ENCODE measurements at regions not wholly inside any gene's neighbourhood (a gene's known extent, or its start where the extent isn't known, plus 50 kb on each side); places are given as distances from the start of the nearest gene placed in this dataset.

- TF ChIP-seq, protein P1, sequence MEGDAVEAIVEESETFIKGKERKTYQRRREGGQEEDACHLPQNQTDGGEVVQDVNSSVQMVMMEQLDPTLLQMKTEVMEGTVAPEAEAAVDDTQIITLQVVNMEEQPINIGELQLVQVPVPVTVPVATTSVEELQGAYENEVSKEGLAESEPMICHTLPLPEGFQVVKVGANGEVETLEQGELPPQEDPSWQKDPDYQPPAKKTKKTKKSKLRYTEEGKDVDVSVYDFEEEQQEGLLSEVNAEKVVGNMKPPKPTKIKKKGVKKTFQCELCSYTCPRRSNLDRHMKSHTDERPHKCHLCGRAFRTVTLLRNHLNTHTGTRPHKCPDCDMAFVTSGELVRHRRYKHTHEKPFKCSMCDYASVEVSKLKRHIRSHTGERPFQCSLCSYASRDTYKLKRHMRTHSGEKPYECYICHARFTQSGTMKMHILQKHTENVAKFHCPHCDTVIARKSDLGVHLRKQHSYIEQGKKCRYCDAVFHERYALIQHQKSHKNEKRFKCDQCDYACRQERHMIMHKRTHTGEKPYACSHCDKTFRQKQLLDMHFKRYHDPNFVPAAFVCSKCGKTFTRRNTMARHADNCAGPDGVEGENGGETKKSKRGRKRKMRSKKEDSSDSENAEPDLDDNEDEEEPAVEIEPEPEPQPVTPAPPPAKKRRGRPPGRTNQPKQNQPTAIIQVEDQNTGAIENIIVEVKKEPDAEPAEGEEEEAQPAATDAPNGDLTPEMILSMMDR (IDR thresholded peaks at IDR 0.05), result no peak
- TF ChIP-seq POLR2A (IDR thresholded peaks at IDR 0.05), result no peak
- no peak for DNase-seq
- no peak overlapping the region for H3K4me3 ChIP-seq
- H3K36me3 ChIP-seq, result no peaks in the 10 kb centered on the region
- H3K9me3 ChIP-seq, result no peaks in the 10 kb centered on the region
- H3K27ac ChIP-seq, result peak overlapping the region in 2 of 4 donors; percentile 3 to 34
- H3K4me1 ChIP-seq, result peaks cover 0 to 11% (median 5%) of the 10 kb centered on the region in 4 donors
- no peaks in the 10 kb centered on the region for H3K27me3 ChIP-seq
Observed at GRCh38 chr3:46090161-46090591, 62.9 kb upstream of the XCR1 start.

DNA sequence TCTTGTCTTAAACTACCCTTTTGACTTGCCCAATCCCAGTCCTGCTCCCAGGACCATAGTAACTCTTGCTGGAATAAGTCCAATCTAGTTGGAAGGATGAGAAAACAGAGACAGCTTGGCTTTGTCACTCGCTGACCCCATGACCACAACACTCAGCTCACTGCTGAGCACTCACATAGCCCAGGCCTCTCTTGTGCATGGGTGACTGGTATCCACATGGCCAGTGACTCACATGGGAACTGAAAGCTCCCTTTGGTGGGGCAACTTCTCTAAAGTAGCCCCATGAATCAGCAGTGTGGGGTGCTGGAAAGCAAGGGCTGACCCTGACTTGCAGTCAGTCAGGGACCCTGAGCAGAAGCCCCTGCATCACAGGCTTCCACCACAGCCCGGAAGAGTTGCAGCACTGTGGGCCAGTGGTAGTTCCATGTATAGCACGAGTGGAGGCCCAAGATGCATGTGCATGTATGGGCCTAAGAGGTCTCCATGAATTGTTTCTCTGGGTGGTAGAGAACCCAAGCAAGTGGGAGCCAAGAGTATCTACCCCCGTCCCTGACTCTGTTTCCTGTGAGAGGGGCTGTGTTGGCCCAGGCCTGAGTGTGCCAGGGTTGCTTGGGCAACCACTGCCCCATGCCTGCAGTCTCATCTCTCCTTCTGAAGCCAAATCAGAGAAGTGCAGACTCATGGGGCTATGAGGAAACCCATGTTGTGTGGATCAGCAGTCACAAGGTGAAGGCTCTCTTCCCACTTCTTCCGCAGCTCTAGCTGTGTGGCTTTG is 62.1 kb upstream of the XCR1 start:
- no peak for TF ChIP-seq POLR2A (IDR thresholded peaks at IDR 0.05)
- TF ChIP-seq, protein P1 (IDR thresholded peaks at IDR 0.05), result no peak
- no peaks in the 10 kb centered on the region for H3K27me3 ChIP-seq
- peak overlapping the region in 3 of 4 donors; percentile 16 to 44 (median 34) for H3K27ac ChIP-seq
- peak in 2 of 3 donors; percentile 55 to 81 for DNase-seq
- H3K36me3 ChIP-seq, result no peaks in the 10 kb centered on the region
- H3K4me3 ChIP-seq, result no peak overlapping the region
- peaks cover 0 to 11% (median 5%) of the 10 kb centered on the region in 4 donors for H3K4me1 ChIP-seq
- no peaks in the 10 kb centered on the region for H3K9me3 ChIP-seq

GRCh38 chr3:46087871-46088270 is 60.6 kb upstream of the XCR1 start:
- Histone ChIP-seq H3K27ac (no peak overlapping the region), H3K36me3 (no peaks in the 10 kb centered on the region), H3K4me1 (peaks cover 0 to 11% (median under 1%) of the 10 kb centered on the region in 4 donors), H3K4me3 (no peak overlapping the region), H3K9me3 (no peaks in the 10 kb centered on the region), H3K27me3 (no peaks in the 10 kb centered on the region)
- no peak for TF ChIP-seq POLR2A (IDR thresholded peaks at IDR 0.05)
- TF ChIP-seq, protein P1 (IDR thresholded peaks at IDR 0.05), result peak in 5 of 6 experiments; percentile 14 to 45 (median 27)
- DNase-seq, result peak in 2 of 3 donors; percentile 50 to 71

DNA sequence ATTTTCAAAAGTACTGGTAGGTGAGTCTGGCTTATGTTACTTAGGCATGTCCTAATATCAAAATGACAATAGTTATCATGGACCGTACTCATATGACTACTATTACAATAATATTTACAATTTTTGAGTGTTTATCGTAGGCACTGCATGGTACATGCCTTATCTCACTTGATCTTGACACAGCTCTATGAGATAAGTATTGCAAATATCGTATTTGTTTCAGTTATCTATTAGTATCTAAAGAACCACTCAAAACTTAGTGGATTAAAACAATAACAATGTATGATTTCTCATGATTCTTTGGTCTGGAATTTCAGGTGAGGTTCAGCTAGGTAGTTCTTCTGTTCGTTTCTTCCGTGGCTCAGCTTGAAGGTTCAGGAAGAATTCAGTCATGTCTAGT is 59.7 kb upstream of the XCR1 start:
- Histone ChIP-seq H3K4me1 (peaks cover 0 to 11% (median 0%) of the 10 kb centered on the region in 4 donors), H3K9me3 (no peaks in the 10 kb centered on the region), H3K36me3 (no peaks in the 10 kb centered on the region), H3K27ac (no peak overlapping the region), H3K4me3 (no peak overlapping the region), H3K27me3 (no peaks in the 10 kb centered on the region)
- no peak for DNase-seq
- TF ChIP-seq, protein P1 (IDR thresholded peaks at IDR 0.05), result no peak
- no peak for TF ChIP-seq POLR2A (IDR thresholded peaks at IDR 0.05)

GRCh38 chr3:46086083-46086437 is 58.8 kb upstream of the XCR1 start:
- no peak overlapping the region for H3K4me3 ChIP-seq
- no peaks in the 10 kb centered on the region for H3K36me3 ChIP-seq
- TF ChIP-seq POLR2A (IDR thresholded peaks at IDR 0.05), result no peak
- TF ChIP-seq, protein P1 (IDR thresholded peaks at IDR 0.05), result no peak
- H3K27ac ChIP-seq, result no peak overlapping the region
- H3K4me1 ChIP-seq, result peaks cover 0 to 7% (median 0%) of the 10 kb centered on the region in 4 donors
- no peaks in the 10 kb centered on the region for H3K9me3 ChIP-seq
- H3K27me3 ChIP-seq, result no peaks in the 10 kb centered on the region
- no peak for DNase-seq
